Panc1 (cell line): ENCODE measurements at regions not wholly inside any gene's neighbourhood (a gene's known extent, or its start where the extent isn't known, plus 50 kb on each side); places are given as distances from the start of the nearest gene placed in this dataset.

Source experiments
- ATAC-seq: fragments of 200-7000 bp; cut with Tn5 transposase; 2 replicates; pipeline ENCODE4 v1.9.1; 2020; ENCODE audit warnings: mild to moderate bottlenecking, moderate library complexity
- BruUV-seq: library from RNA; stranded (reverse); fragments of 400-500 nt; replicated peaks from 2 replicates; lab custom pipeline; 2021; lab: Mats Ljungman, UMichigan
- CTCF ChIA-PET: fragments of 300-600 bp; sonication (Branson Sonifier 250); formaldehyde crosslinking; loops from one replicate; lab custom pipeline; 2022; ENCODE audit warnings: antibody characterized with exemption; lab: Charles Lee
- POLR2A ChIA-PET: fragments of 300-600 bp; sonication (Branson Sonifier 250); formaldehyde crosslinking; loops from one replicate; lab custom pipeline; 2022; ENCODE audit warnings: antibody characterized with exemption; lab: Charles Lee
- DNase-seq: peaks from one replicate; pipeline ENCODE4 v3.0.0-alpha.2; 2010; ENCODE audit warnings: low read depth, low spot score
- H3K27ac ChIP-seq: 2 replicates; pipeline ENCODE4 v1.5.1; 2011; ENCODE audit warnings: mild to moderate bottlenecking, low read length, inconsistent platforms
- H3K27me3 ChIP-seq: fragments of 200-500 bp; sonication (Bioruptor generic); 2 replicates; pipeline ENCODE4 v1.6.0; 2014; ENCODE audit warnings: low read length, inconsistent platforms; ENCODE audit not compliant: control insufficient read depth, insufficient read depth
- H3K36me3 ChIP-seq: fragments of 200-500 bp; sonication (Bioruptor generic); 2 replicates; pipeline ENCODE4 v1.5.1; 2014; ENCODE audit warnings: inconsistent platforms, mild to moderate bottlenecking, low read length, moderate library complexity; ENCODE audit not compliant: control insufficient read depth, insufficient read depth
- H3K4me1 ChIP-seq: 2 replicates; pipeline ENCODE4 v1.5.1; 2011; ENCODE audit warnings: inconsistent platforms, mild to moderate bottlenecking, low read length, moderate library complexity; ENCODE audit not compliant: control insufficient read depth, insufficient read depth
- H3K4me3 ChIP-seq, 2 experiments: 2 replicates each; pipeline ENCODE4 v1.5.1; 2011 to 2012; ENCODE audit warnings: low read depth in 2 of 2, low read length in 2 of 2, mild to moderate bottlenecking in 2 of 2, inconsistent platforms in 1 of 2, moderate library complexity in 1 of 2
- H3K9me3 ChIP-seq: fragments of 200-500 bp; sonication (Bioruptor generic); 2 replicates; pipeline ENCODE4 v1.5.1; 2014; ENCODE audit warnings: low read depth, mild to moderate bottlenecking, inconsistent platforms, low read length, moderate library complexity; ENCODE audit not compliant: control insufficient read depth, insufficient read depth
- POLR2AphosphoS5 ChIP-seq: IDR thresholded peaks from 2 replicates; pipeline ENCODE4 v1.6.1; 2012; ENCODE audit warnings: mild to moderate bottlenecking, low read depth, low read length, moderate library complexity
- SIN3A ChIP-seq: IDR thresholded peaks from 2 replicates; pipeline ENCODE4 v1.6.1; 2012; ENCODE audit warnings: low read depth, mild to moderate bottlenecking, low read length, moderate library complexity, borderline replicate concordance; ENCODE audit not compliant: insufficient read depth
- TCF7L2 ChIP-seq: IDR thresholded peaks from 2 replicates; pipeline ENCODE4 v1.6.1; 2011; ENCODE audit warnings: mild to moderate bottlenecking, low read depth, low read length, inconsistent platforms
- in situ Hi-C: cut with HindIII; loops from 2 replicates; pipeline ENCODE4 v1.10.0; 2016; ENCODE audit warnings: low sequenced_read_pairs, low pct_unique_long_range_greater_than_20kb
- intact Hi-C: fragments of 100-400 bp; cut with micrococcal nuclease; formaldehyde crosslinking; loops from one replicate; pipeline ENCODE4 v1.10.0; 2022; ENCODE audit not compliant: unreplicated experiment
- TF ChIP-seq, protein P1 (sequence below), 2 experiments: IDR thresholded peaks; 2 replicates each; pipeline ENCODE4 v1.6.1; 2011 to 2012; ENCODE audit warnings: low read depth in 2 of 2, control low read depth in 1 of 2, low read length in 1 of 2, mild to moderate bottlenecking in 1 of 2, moderate library complexity in 1 of 2; ENCODE audit not compliant: insufficient read depth in 1 of 2
- TF ChIP-seq, protein P2 (sequence below): fragments of 450-650 bp; IDR thresholded peaks from 2 replicates; pipeline ENCODE4 v1.5.1; 2017; ENCODE audit warnings: mild to moderate bottlenecking

DNA sequence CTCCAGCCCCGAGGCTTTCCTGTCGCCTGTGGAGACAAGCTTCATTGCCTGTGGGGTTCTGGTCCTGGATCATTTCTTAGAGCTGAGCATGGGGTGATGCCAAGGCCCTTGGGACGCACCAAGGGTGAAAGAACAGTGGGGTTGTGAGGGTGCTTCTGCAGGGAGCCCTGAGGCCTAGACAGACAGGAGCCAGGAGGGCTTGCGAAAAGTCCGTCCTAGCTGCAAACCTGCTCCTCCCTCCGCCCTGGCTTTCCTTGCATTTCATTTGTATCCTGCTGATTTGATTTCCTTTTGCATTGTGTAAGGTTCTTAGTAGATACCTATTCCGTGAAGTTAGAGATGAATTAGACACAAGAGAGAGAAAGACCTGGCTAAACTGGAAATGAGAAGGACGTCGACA lies 286.9 kb upstream of the C2CD4B start:
- ATAC-seq = no peak
- no peak for TF ChIP-seq SIN3A
- no peak for TF ChIP-seq TCF7L2
- TF ChIP-seq, protein P1, sequence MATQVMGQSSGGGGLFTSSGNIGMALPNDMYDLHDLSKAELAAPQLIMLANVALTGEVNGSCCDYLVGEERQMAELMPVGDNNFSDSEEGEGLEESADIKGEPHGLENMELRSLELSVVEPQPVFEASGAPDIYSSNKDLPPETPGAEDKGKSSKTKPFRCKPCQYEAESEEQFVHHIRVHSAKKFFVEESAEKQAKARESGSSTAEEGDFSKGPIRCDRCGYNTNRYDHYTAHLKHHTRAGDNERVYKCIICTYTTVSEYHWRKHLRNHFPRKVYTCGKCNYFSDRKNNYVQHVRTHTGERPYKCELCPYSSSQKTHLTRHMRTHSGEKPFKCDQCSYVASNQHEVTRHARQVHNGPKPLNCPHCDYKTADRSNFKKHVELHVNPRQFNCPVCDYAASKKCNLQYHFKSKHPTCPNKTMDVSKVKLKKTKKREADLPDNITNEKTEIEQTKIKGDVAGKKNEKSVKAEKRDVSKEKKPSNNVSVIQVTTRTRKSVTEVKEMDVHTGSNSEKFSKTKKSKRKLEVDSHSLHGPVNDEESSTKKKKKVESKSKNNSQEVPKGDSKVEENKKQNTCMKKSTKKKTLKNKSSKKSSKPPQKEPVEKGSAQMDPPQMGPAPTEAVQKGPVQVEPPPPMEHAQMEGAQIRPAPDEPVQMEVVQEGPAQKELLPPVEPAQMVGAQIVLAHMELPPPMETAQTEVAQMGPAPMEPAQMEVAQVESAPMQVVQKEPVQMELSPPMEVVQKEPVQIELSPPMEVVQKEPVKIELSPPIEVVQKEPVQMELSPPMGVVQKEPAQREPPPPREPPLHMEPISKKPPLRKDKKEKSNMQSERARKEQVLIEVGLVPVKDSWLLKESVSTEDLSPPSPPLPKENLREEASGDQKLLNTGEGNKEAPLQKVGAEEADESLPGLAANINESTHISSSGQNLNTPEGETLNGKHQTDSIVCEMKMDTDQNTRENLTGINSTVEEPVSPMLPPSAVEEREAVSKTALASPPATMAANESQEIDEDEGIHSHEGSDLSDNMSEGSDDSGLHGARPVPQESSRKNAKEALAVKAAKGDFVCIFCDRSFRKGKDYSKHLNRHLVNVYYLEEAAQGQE (IDR thresholded peaks at IDR 0.05; ENCODE audit: insufficient read depth in 1 of 2, low read depth in 2 of 2, low read length in 1 of 2) = no peak
- TF ChIP-seq, protein P2, sequence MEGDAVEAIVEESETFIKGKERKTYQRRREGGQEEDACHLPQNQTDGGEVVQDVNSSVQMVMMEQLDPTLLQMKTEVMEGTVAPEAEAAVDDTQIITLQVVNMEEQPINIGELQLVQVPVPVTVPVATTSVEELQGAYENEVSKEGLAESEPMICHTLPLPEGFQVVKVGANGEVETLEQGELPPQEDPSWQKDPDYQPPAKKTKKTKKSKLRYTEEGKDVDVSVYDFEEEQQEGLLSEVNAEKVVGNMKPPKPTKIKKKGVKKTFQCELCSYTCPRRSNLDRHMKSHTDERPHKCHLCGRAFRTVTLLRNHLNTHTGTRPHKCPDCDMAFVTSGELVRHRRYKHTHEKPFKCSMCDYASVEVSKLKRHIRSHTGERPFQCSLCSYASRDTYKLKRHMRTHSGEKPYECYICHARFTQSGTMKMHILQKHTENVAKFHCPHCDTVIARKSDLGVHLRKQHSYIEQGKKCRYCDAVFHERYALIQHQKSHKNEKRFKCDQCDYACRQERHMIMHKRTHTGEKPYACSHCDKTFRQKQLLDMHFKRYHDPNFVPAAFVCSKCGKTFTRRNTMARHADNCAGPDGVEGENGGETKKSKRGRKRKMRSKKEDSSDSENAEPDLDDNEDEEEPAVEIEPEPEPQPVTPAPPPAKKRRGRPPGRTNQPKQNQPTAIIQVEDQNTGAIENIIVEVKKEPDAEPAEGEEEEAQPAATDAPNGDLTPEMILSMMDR = no peak
- TF ChIP-seq POLR2AphosphoS5 = no peak
- CTCF ChIA-PET = no interaction called here

DNA sequence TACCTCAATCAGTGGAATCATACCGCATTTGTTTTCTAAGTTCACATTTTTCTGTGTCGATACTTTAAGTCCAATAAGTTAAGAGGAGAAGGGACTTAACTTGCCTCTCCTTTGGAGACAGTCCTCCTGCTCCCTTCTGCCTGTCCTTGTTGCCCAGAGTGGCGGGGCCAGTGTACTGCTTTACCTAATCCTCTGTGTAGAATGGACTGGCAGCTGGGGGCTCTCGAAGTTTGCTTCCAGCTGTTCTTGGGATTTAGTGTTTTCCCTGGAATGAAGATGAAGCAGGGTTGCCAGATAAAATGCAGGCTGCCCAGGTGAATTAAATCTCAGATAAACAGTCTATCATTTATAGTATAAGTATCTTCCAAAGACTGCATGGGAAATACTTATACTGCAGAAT lies 287.6 kb upstream of the C2CD4B start:
- DNase-seq (no peak), ATAC-seq (no peak)
- Histone ChIP-seq H3K27me3 (no peaks in the 10 kb centered on the region), H3K36me3 (no peaks in the 10 kb centered on the region), H3K4me1 (0 out of 2 replicates have a peak, but pooled peaks cover 2% of the 10 kb centered on the region), H3K9me3 (no peaks in the 10 kb centered on the region), H3K27ac (no peak overlapping the region), H3K4me3 (no peak overlapping the region)
- intact Hi-C loops (no loop called here), in situ Hi-C loops (no loop called here)
- ChIA-PET POLR2A (no interaction called here), CTCF (no interaction called here)
- no peak for TF ChIP-seq TCF7L2
- no peak for TF ChIP-seq POLR2AphosphoS5
- no peak for TF ChIP-seq SIN3A
- TF ChIP-seq, protein P2 = no peak
- TF ChIP-seq, protein P1 (IDR thresholded peaks at IDR 0.05; ENCODE audit: insufficient read depth in 1 of 2, low read depth in 2 of 2, low read length in 1 of 2) = no peak
- no TSS peak for BruUV-seq

More for the DNA sequence above, 286.9 kb upstream of the C2CD4B start:
- DNase-seq = no peak
- Histone ChIP-seq H3K36me3 (no peaks in the 10 kb centered on the region), H3K27ac (no peak overlapping the region), H3K9me3 (no peaks in the 10 kb centered on the region), H3K4me1 (0 out of 2 replicates have a peak, but pooled peaks cover 2% of the 10 kb centered on the region), H3K27me3 (no peaks in the 10 kb centered on the region), H3K4me3 (no peak overlapping the region)
- BruUV-seq = no TSS peak
- intact Hi-C loops = no loop called here
- POLR2A ChIA-PET = interaction anchor here (0.5 kb wide), 1 partner anchor 21 kb away, joined by 3 read pairs; no protein-coding TSS in a partner anchor
- in situ Hi-C loops = no loop called here
